Stimulated activated CD8-positive, alpha-beta memory T cell treated with anti-CD3 and anti-CD28 coated beads, Interleukin-4, amount 100 ng/mL, for 48 hours (primary cell): ENCODE measurements at regions not wholly inside any gene's neighbourhood (a gene's known extent, or its start where the extent isn't known, plus 50 kb on each side); places are given as distances from the start of the nearest gene placed in this dataset.
"Not testable (repeated sequence)": the region's sequence is repeated elsewhere in the genome, so short reads cannot be mapped to it uniquely, and the experiment has no call there.

ENCODE experiments used
- DNase-seq: peaks from one replicate; pipeline ENCODE4 v3.0.0-alpha.2; 2020

DNA sequence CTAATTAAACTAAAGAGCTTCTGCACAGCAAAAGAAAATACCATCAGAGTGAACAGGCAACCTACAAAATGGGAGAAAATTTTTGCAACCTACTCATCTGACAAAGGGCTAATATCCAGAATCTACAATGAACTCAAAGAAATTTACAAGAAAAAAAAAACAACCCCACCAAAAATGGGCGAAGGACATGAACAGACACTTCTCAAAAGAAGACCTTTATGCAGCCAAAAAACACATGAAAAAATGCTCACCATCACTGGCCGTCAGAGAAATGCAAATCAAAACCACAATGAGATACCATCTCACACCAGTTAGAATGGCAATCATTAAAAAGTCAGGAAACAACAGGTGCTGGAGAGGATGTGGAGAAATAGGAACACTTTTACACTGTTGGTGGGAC, 100.7 kb downstream of the GPX5 start:
- DNase-seq, result not testable (repeated sequence)

DNA sequence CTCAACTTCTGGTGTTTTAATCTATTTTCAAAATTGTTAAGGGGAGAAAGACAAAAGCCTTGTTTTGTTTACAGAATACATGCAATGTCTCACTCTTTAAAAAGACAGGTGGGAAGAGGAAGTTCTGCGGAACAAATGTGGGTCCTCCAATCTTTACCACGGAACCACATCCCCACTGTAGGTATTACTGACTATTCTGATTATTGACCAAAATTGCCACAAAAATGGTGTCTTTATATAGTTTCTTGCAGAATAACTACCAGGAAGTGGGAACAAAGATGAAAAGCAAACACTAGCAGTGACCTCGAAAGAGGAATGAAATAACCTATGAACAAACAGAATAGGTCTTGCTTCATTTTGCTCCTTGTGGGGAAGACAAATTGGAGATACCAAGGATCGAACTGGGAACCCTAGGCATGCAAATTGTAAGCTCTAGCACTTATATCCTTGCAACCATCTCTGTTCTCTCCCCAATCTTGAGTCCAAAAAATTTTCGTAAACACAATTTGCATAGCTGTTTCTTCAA, 106.7 kb downstream of the GPX5 start:
- no peak for DNase-seq

DNA sequence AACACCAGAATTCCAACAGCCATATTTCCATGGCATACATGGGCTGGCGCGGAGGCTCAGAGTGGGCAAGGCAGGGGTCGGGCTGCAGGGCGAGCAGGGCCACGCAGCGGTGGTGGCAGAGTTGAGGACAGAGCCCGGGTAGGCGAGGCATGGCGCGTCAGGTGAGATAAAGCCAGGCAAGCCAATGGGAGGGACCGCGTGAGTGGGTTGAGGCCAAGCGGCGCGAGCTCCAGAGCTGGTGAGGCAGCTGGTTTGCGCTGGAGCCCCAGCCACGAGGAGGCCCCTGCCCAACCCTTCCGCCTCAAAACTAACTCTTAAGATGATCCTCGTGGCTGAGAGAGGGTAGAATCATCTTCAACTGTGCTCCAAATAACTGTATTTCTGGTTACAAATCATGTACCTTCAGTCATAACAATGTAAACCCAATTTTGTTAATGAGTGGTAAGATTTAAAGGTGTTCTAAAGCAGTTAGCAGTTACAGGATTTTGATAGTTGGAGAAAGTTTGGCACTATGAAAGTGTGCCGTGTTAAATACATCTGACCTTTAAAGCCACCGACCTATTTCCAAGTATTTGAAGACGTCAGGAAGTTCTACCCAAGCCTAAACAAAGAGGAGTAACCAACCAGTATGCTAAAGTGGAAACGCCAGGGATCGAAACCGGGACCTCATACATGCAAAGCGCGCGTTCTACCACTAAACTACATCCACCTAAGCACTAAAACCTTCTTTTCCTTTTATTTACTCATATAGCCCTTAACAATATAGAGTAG, 107.9 kb downstream of the GPX5 start:
- no peak for DNase-seq

DNA sequence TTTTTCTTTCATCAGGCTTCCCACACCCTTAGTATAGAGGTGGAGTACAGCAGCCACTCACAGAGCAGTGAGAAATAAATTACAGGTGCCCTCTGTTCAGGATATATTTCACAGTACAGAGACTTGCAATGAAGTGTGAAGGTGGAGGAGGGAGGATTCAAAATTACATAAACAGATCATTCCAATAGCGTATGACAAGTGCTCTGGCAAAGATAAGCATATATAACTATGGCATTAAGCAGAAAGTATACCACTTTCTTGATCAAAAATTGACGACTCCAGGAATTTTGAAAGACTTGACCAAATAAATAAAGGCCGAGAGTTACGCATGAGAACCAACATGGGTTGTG, 108.7 kb downstream of the GPX5 start:
- DNase-seq, result no peak

DNA sequence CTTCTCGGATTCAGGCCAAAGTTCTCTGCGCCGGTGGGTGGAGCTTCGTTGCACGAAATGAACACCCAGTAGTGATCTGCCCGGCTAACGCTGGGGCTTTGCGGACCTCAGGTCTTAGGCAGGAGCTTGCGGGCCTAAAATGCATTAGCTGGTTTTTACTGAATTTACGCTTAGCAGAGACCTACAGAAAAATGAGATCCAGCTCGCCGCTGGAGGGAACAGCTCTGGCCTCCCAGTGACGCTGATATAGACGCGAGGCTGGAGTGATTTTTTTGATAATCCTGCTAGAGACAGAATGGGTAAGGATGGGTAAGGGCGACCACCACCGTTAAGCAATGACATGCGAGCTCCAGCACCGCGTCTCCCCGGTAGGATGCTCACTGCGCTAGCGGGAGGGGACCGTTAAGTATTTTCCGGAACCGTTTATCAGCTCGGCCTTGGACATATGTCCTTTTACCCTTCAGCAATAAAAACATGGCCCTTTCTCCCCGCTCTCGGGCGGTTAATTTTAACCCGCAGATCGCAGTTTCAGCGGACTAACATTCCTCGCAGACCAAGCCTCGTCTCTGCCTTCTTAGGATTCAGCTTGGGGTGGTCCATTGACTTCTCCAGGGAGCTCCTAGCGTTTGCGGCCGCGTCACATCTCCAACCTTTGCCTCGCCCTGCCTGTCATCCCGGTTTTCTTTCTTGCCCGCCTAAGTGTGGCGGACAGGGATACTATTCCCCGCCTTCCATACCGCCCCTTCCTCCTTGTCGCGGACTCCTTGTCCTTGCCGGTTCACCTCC, 109.3 kb downstream of the GPX5 start:
- no peak for DNase-seq

DNA sequence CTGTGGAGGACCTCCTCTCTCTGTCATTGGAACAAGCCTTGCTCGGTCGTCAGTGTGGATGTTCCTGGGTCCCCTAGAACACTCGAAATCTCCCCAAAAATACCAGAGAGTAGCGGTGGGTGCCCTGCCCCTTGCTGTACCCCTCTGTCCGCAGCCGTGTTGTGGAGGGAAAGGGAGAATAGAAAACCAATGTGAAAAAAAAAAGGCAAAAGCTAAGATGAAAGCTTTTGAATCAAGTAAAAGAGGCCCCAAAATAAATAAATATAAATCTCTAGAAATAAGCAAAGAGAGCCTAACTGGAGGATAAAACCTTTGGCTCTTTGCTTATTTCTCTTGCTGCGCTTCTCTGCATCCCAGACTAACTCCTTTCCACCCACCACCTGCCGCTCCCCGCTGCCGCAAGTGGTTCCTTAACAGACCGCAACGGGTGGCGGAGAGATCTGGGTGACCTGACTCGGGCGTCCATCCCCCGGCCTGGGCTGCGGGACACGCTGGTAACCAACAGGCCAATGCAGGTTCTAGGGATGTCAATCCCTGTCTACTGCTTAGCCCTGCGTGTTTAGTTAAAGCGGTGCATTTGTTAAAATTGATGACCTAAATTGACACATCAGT, 110.0 kb downstream of the GPX5 start:
- no peak for DNase-seq

DNA sequence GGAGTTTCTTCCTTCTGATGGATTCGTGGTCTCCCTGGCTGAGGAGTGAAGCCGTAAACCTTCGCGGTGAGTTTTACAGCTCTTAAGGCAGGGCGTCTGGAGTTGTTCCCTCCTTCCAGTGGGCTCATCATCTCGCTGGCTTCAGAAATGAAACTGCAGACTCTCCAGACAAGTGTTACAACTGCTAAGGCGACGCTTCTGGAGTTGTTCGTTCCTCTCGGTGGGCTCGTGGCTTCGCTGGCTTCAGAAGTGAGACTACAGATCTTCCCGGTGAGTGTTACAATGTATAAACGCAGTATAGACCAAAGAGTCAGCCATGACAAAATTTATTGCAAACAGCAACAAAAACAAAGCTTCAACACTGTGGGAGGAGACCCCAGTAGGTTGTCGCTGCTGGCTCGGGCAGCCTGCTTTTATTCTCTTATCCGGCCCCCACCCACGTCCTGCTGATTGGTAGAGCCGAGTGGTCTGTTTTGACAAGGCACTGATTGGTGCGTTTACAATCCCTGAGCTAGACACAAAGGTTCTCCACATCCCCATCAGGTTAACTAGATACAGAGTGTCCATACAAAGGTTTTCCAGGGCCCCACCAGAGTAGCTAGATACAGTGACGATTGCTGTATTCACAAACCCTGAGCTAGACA, 113.2 kb downstream of the GPX5 start:
- no peak for DNase-seq

DNA sequence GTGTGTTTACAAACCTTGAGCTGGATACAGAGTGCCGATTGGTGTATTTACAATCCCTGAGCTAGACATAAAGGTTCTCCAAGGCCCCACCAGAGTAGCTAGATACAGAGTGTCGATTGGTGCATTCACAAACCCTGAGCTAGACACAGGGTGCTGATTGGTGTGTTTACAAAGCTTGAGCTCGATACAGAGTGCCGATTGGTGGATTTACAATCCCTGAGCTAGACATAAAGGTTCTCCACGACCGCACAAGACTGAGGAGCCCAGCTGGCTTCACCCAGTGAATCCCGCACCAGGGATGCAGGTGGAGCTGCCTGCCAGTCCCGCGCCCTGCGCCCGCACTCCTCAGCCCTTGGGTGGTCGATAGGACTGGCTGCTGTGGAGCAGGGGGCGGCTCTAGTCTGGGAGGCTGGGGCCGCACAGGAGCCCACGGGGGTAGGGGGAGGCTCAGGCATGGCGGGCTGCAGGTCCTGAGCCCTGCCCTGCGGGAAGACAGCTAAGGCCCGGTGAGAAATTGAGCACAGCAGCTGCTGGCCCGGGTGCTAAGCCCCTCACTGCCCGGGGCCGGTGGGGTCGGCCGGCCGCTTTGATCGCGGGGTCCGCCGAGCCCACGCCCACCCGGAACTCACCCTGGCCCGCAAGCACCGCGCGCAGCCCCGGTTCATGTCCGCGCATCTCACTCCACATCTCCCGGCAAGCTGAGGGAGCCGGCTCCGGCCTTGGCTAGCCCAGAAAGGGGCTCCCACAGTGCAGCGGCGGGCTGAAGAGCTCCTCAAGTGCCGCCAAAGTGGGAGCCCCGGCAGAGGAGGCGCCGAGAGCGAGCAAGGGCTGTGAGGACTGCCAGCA, 114.0 kb downstream of the GPX5 start:
- DNase-seq, result not testable (repeated sequence)

DNA sequence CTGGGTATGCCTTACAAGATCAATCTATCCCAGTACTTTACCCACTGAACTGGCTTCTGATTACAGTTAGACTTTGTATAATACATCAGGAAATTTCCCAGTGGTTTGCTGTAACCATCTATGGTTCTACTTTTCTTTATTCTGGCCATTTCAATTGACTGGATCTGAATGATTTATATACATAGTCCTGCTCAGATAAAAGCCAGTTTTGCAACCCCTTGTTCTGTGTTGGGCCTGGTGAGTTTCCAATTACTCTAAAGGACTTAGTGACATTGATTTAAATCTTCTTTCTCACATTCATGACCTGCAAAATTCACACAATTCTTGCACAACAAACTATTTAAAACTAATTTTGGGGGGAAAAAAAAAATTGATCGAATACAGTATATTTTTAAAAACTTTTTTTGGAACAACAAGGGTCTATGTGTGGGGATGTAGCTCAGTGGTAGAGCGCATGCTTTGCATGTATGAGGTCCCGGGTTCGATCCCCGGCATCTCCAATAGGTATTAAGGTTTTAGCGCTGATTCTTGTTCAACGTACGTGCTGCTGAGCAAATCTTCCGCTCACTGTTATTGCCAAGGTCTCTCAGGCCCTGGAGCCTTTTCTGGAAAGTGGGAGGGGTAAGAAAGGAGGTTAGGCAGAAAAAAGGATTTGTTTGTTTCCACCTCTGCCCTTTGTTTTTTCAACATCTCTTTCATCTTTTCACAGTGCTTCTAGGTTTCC, 117.5 kb downstream of the GPX5 start:
- DNase-seq, result peak; percentile 80

DNA sequence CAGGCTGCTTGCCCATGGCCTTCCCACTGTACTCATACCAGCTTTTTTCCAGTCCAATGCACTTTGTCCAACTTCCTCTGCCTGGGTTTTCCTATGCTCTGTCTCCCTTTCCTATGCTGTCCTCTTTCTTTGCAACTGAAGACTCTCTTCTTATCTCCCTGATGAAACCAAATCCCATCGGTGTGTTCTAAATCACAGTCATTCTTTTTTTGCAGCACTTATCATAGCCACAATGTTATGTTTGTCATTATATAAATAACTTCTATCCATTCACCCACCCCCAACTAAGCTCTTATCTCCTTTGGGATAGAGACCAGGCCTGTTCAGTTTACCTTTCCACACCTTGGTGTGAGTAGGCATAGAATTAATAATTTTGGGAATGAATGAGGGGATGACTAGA, 121.0 kb downstream of the GPX5 start:
- DNase-seq, result no peak

DNA sequence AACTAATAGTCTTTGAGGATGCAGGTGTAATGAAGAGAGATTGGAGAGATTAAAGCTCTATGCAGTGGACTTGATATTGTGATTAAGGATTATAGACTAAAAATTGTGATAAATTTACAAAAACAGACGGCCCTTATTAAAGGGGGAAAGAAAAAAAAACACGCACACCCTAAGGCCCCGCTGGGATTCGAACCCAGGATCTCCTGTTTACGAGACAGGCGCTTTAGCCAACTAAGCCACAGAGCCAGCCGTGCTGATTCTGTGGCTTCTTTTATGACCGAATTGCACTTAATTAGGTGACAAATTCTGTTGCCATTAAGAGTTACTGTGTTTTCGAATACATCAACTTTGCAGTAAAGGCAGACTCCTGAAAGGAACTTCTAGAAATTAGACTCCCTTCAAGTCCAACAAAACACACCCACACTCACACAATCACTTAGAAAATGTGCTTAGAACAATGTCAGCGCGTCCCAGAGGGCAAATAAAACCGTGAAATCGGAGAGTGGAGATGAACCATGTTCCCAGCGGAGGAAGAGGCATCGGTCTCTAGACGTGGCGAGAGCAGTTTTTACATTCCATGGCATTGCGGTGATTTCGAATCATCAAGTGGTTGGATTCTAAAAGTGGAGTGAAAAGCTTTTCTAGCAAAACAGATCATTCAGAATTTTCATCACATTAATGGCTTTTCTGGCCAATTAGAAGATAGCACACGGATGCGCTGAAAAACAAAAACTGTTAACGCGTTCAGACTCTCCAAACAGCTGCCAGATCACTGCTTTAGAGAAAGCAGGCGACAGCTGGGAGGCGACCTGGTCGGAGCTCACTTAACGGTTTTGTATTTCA, 122.6 kb downstream of the GPX5 start:
- peak; percentile 90 for DNase-seq

DNA sequence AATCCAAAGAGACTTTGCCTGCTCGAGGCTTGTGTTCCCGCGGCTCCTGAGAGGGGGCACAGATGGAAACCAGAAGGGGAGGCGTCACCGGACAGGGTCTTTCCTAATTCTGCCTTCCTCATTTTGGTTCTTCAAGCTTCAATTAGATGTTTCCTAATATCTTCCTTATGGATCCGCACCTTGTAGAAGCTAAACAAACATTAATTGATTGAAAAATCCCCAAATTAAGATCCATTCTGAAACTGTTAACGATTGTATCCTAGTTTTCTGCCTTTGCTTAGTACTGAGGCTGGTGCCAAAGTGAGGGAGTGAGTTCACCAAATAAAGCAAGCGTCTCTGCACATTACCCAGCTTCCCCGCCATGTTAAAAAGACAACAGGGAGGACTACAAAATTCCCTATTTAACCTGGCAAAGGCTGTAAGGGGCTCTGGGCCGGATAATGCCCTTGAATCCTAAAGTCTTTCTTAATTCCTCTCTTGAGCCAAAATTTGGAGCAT, 123.2 kb downstream of the GPX5 start:
- peak; percentile 30 for DNase-seq

DNA sequence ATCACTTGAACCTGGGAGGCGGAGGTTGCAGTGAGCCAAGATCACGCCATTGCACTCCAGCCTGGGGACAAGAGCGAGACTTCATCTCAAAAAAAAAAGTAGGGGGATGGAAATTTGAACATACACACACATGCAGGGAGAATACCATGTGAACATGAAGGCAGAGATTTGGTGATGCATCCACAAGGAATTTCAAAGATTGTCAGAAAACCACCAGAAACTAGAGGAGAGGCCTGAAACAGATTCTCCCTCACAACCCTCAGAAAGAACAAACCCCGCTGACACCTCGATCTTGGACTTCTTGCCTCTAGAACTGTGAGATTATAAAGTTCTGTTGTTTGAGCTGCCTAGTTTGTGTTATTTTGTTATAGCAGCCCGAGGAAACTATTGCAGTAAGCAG, 125.5 kb downstream of the GPX5 start:
- no peak for DNase-seq

DNA sequence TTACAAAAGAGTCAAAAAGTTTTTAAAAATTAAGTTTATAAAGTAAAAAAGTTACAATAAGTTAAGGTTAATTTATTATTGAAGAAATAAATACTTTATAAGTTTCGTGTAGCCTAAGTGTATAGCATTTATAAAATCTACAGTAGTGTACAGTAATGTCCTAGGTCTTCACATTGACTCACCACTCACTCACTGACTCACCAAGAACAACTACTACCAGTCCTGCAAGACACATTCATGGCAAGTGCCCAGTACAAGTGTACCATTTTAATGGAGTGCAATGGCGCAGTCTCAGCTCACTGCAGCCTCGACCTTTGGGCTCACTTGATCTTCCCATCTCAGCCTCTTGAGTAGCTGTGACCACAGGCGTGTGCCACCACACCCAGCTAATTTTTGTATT, 128.2 kb downstream of the GPX5 start:
- no peak for DNase-seq

DNA sequence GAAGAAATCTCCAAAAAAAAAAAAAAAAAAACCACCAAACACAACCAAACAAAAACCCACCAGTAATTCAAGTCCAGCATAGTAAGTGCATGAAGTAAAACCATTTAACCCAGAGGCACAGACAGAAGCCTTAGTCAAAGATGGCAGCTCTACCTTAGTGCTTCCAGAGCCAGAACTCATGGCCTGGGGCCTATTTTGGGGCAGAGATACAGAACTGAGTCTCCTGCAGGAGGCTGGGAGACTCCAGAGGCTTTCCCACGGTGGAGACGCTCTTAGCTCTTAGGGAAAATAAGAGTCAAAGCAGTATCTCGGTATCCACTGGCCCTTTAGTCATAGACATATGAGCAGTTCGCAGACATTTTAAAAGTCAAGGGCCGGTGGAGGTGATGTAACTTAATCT, 129.5 kb downstream of the GPX5 start:
- DNase-seq, result no peak

DNA sequence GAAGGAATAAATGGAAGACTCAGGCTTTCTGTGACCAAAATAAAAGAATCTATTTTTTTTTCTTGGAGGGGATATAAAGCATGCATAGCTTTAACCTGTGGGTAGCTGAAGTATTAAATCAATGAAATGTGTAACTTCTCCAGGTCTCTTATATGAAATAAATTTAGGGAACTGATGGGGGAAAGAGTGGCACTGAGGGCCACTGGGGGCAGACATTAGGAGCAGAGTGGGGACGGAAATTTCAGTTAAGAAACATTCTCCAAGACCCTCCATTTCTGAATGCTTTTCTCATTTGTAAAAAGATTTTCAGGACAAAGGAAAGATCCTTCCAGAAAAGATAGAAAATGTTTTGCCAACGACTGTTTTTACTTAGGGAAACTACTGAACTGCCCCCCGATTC, 131.0 kb downstream of the GPX5 start:
- no peak for DNase-seq

DNA sequence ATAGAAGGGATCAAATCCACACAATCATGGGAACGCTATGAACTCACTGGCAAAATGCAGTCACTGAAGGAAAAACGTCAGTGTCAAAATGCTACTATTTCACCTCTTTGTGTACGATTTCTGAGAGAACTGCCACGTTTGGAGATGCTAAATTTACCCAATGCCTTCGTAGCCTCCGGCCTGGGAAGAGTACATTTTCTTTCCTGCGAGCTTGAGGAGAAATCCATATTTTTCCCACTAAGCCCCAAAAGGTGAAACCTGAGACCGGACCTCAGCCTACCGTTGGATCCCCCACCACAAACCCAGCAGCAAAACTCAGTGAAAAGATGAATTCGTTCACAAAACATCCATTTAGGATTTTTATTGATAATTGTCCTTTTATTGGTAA, 131.7 kb downstream of the GPX5 start:
- DNase-seq, result no peak

DNA sequence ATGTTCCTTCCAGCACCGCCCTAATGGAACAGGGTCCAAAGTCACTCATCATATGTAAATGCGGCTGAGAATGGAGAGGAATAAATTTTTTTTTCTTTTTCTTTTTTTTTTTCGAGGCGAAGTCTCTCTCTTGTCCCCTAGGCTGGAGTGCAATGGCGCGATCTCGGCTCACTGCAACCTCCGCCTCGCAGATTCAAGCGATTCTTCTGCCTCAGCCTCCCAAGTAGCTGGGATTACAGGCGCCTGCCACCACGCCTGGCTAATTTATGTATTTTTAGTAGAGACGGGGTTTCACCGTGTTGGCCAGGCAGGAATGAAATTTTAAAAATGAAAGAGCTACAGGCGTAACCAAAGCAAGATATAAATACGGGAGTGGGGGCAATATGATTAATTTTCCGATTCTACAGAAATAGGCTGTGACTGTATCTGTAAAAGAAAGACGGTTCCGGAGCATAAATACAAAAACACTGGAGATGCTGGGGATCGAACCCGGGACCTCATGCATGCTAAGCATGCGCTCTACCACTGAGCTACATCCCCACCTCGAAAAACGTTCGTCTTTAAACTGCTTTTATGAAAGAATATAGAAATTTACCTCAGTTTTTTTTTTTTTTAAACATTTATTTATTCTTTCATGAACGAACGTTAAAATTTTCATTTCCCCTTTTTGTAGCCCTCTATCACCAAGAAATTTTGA, 132.2 kb downstream of the GPX5 start:
- DNase-seq, result peak; percentile 83

DNA sequence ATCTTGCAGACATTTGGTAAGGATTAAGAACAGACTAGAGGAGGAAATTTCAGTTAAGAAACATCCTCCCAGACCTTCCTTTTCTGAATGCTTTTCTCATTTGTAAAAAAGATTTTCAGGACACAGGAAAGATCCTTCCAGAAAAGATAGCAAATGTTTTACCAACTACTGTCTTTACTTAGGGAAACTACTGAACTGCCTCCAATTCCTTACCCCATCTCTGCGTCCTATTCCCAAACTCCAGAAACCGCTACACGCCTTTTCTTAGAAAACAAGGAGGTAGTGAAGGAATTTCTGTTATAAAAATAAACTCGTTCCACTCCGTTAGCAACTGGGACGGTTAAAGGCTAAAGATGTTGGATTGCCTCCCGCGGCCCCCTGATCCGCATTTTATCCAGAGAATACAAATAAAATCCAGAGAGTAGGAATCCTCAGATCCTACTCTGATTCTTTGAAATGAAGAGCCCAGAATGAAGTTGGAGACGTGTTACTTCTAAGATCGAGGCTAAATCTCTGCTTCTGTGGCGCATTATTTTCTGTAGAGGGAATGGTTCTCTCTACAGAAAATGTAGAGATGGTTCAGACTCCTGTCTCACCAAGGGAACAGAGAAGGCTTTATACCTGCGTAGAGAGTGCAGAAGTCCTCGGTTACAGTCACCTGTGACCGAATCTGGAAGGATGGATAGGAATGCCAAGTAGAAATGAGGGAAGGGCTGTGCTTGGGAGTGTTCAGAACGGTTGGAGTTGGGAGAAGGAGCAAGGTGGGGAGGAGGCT, 133.0 kb downstream of the GPX5 start:
- DNase-seq, result no peak
